HG03097 (cell line): ENCODE measurements at regions not wholly inside any gene's neighbourhood (a gene's known extent, or its start where the extent isn't known, plus 50 kb on each side); places are given as distances from the start of the nearest gene placed in this dataset.
A peak's percentile ranks its signal among the peaks of the same experiment; 100 is the strongest.

Experiments used
- ATAC-seq: cut with Tn5 transposase; IDR thresholded peaks from one replicate; pipeline ENCODE4 v1.9.1; 2021; ENCODE audit not compliant: unreplicated experiment, low FRiP score

DNA sequence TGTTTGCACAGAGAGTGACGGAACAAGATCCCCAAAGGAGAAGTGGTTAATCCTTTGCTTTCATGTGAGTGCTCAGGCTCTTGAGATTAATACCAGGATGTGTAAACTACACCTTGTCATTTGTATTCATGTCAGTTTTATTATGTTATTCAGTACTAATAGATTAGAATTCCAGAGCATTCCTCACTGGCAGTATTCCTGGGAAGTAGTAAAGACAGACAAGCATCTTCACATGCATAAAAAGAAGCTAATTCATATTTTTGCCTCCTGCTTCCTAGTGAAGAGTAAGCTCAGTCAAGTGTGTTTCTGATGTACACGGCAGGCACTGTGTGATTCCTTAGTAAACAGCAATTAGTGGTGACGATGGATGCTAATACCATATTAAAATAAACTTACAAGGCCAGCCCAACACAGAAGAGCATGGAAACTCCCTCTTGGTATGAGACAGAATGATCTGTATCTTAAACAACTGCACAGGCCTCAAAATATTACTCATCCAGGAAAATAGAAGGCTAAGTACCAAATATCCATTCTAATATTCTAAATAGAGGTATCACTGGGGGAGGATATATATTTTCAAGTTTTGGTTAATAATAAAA is 336.8 kb upstream of the MCTP2 start:
- ATAC-seq, result no peak

DNA sequence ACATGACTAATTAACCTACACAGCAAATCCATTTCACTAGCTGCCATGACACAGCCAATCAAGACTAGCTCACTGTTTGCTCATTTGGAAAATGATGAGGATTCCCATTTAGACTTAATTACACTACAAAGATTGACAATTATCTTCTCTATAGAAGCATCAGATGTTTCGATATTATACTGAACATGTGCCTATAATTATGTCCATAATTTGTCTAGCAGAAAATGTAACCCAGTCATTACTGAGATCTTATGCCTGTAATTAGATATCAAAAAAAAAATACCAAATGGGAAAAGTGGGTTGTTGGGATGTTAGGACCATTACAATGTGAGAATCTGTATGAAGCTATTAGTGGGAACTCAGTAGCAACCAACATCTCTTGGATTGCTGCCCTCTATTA is 344.2 kb upstream of the MCTP2 start:
- no peak for ATAC-seq

DNA sequence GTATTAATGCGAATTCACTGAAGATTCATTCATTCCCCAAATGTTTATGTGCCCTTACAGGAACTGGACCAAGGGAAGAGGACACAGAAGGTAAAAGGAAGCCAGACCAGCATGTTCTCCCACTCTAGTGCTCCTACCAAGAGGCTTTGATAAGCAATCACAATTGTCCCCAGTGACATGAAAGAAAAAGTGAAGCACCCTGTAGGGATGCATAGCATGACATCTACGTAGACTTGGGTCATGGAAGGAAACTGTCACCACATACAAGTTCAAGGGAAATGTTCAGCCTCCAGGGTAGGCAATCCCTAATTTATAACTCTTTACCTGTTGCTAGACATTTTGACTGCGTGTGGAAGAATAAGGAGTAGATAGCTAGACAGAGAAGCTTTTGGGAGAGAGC is 348.6 kb upstream of the MCTP2 start:
- no peak for ATAC-seq

DNA sequence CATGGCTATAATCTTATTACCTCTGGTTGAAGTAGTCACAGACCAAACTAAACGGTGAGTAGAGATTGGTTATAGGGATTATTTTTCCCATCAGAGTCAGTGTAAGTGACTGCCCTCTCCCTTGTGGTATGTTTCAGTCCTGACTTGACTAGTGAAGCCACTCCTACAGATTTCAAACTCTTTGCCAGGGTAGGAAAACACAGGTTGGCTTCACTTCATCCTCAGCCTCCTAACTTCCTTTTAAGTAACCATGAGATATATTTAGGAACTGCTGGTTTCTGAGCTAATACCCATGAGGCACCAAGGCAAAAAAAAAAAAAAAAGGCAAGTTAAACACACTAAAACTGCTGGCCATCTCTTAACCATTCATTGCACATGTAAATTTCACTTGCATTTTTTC is 349.2 kb upstream of the MCTP2 start:
- no peak for ATAC-seq

DNA sequence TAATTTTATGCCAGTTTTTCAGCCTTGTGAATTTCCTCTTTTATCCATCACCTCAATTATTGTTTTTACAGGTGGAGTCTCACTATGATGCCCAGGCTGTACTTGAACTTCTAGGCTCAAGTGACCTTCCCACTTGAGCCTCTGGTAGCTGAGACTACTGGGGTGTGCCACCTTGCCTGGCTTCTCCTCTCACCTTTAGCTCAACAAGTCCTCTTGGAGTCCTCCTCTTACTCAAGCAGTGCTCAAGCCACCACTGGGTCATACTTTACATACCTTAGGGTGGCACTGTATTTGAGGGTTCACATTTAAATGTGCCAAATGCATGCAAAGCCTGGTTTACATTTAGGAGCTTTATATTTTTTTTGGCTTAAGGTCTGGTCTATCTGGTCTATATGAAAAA is 350.1 kb upstream of the MCTP2 start:
- no peak for ATAC-seq

DNA sequence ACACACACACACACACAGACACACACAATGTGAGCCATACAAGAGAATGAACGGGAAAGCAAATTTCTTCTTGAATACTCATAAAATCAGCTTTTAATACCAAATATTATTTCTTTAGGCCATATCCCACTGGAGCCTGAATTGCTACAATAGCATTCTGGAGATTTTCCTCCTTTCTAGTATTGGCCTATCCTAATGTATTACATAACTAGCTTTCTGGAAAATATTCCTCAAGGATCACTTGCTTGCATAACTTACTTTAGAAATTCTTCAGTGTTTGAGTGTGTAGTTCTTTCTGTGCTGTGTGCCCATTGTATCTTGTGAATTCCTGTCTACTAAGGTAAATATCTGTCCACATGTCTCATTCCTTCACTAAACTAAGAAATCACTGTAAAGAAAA is 351.0 kb upstream of the MCTP2 start:
- ATAC-seq, result no peak

DNA sequence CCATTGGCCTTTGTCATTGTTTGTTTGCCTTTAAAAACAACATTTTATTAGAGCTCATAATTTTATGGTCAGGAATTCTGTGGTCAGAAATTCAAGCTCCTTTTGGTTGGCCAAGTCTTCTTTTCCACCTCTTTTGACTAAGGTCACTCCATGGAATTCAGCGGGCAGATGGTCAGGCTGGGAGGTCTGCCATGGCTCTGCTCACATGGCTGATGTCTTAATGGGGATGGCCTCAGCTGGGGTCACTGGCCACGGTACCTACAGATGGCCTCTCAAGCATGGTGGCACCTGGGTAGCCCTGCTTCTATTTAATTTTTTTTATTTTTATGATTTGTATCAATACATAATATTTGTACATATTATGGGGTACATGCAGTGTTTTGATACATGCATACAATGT is 360.8 kb upstream of the MCTP2 start:
- no peak for ATAC-seq

DNA sequence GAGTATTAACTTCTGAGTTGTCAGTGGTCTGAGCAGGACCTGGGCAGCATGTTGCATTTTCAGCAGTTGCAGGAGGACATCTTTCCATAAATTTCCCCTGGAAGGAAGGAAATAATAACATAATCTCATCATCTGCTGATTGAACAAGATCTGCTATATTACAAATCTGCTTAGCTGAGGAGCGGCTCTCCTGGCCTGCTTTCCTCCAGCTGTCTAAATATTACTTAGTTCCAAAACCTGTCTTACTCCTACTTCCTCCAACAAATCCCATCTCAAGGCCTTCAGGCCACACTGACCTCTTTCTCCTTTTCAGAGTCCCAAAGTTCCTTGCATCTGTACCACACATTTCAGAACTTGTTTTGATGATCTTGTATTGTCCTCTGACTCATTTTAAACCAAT is 364.4 kb upstream of the MCTP2 start:
- no peak for ATAC-seq

DNA sequence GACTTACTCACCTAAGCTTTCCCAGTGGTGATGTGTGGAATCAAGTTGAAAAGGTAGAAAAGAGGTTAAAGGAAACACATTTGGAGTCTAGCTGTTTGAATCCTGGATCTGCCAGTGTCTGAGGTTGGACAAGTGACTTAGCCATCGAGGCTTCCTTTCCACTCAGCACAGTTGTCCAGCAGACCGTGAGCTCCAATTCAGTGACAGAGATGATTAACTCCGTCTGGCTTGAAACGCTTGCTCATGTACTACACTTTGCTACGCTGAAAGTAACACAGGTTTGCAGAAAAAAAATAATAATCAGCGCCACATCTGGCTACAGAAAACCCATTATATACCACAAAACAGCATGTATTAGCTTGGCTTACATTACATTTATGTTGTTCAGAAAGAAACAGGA is 364.9 kb upstream of the MCTP2 start:
- no peak for ATAC-seq

DNA sequence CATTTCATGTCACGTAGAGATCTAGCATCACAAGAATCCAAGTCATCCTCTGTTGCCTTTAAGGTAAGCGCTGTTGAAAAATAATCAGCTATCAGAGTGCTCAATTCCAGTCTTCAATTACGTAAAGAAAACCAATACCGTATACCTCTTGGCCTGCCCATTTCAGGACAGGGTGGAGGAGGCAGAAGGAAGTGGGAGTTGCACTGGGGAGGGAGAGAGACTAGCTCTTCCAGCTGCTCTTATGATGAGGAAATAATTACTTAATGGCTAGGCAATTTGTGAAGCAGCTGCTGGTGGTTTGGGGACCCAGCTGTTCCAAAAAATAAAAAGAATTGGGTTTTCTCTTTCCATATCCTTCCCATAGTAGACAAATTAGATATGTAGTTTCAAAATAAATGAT is 365.8 kb upstream of the MCTP2 start:
- ATAC-seq, result no peak

DNA sequence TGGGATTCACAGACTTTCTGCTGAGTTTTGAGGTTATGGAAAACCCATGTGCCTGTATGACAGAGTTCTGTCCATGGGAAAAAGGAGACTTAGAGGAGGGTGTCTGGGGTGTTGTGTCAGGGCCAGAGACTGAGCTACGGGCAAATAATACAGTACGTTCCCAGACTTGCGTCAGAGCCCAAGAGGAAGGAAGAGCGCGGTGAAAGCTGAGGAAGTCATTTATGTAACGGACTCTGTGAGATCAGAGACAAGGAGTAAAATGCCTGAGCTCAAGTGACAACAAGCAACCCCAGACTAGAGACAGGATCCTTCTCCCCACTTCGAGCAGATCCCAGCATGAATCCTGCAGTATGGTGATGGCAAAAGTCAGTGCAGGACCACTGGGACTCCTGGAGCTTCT is 368.6 kb upstream of the MCTP2 start:
- no peak for ATAC-seq

DNA sequence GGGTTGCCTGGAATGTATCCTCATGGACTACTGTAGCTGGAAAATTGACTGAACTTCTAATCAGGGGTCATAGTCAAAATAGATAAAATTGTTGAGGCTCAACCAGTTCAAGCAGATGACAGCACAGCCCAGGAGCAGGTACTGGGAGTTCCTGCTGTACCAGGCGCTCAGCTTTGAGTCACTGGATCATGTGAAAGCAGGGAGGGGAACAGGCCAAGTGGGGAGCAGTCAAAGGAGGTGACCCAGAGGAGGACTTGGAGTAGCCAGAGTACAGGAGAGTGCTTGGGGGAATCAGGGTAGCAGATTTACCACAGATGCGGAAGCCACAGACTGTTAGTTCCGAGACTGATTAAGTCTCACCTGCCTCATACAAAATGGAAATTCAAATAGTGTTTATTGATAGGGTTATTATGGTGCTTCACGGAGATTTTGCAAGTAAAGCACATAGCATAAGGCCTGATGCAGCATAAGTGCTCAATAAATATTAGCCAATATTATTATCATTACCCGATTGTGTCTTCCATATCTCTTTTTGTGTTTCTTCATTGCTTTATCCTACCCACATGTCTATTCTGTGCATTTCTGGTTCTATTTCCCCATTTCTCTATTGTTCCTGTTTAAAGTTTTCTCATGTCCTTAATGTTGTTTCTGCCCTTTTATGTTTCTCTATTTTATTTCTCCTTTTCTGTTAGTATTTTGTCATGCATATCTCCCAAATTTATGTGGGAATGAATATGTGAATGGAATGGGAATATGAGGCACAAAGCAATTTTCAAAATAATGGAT is 369.2 kb upstream of the MCTP2 start:
- no peak for ATAC-seq

DNA sequence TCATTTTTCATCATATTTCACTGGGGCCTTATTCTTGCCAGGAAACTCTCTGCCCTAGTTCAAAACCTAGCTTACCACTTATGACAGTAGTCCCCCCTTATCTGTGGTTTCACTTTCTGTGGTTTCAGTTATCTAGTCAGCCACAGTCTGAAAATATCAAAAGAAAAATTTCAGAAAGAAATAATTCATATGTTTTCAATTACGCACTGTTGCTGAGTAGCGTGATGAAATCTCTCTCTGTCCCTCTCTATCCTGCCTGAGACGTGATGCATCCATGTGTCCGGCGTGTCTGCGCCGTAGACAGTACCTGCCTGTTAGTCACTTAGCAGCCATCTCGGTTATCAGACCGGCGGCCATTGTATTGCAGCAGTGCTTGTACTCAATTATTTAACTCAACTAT is 369.9 kb upstream of the MCTP2 start:
- peak; percentile 68 for ATAC-seq

DNA sequence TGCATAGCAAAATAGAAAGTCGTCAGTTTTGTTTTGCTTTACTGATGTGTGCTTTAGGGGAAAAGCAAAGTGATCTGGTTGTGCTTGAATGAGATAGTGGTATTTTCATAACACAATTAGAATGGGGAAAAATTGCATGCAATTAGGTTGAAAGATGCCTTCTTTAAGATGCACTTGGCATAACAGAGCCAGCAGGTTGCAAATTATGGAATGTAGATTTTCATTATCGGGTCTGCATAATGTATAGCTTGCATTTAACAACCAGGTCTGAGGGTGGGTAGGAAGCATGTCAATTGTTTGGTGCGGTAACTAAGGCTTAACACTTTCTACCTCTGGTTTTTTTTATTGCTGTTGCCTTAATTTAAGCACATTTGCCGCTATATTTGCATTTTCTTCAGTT is 370.7 kb upstream of the MCTP2 start:
- no peak for ATAC-seq

DNA sequence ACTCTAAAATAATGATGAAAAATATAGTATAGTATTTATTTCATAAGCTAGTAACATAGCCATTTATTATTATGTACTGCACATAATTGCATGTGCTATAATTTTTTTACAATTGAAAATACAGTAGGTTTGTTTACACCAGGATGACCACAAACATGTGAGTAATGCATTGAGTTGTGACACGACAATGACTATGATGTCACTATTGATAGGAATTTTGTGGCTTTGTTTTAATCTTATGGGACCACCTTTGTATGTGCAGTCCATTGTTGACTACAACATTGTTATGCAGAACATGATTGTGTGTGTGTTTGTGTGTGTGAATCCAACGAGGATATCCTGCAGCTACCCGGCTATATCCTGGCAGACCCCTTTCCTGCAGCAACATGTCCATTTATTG is 372.2 kb upstream of the MCTP2 start:
- ATAC-seq, result no peak

DNA sequence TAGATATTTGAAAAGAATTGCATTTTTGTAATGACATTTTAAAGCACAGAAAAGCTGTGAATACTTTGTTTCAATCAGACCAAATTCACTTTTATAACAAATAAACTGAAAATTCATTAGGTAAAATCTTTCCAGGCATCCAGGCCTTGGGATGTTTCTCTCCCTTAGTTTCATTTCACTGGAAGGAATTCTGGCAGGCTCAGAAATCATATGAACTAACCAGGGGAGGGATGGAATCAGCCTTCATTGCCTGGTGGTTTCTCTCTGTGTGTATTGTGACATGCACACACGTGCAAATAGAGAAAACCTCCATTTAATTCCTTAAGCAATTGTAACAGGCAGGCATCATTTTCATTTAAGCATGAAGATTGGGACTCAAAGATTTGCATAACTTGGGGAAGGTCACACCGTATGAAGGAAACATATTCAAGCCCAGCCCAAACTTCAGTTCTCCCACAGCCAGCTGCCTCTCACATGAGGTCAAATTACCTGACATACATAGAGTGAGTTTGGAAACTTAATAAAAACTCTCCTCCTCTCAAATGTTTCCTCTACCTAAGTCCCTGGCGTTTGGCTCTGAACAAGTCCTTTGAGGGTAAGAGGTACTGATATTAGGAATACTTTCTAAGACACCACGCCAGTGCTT is 376.1 kb upstream of the MCTP2 start:
- no peak for ATAC-seq

DNA sequence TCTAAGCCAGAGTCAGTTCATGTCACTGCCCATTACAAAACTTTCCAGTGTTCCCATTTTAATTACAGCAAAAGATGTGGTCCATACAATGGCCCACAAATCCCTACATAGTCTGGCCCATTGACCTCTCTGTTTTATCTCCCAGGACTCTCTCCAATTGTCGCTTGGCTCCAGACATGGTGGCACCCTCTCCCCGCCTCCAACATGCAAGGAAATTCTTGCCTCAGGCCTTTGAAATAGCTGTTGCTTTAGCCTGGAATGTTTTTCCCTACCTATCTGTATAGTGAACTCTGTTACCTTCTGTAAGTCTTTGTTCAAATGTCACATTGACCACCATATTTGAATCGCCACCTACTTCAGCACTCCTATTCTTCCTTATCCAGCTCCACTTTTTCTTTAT is 377.3 kb upstream of the MCTP2 start:
- ATAC-seq, result no peak

DNA sequence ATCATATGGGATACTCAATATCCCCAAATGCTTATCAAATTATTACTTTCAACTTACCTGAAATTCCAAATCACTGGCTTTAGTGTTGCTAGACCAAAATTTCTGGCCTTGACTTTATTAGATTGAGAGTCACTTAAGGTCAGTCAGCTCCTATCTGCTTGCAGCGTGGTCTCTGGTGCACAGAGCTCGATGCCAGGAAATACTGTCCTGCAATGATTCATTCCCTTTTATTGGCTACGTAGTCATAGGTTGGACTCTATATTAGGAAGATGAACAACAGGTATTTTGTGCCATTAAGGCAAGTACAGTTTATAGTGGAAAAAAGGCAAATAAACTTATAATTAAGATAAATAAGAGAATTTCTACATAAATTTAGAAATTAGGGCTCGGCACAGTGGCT is 378.6 kb upstream of the MCTP2 start:
- ATAC-seq, result no peak

DNA sequence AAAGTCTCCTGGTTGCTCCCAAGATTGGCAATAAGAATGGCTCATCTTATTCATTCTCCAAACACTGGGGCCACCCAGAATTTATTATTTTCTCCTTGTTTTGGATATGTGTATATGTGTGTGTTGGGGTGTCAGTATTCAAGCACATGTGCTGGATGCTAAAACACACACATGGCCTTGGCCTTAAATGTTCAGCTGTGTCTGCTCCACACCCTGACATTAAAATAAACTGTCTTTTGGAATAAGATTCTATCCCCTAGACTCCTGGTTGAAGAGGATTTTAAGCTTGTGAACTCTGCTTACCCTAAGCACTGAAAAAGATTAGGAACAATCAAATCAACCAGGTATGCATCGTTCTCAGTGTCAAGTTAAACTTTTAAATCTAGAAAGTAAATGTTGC is 382.9 kb upstream of the MCTP2 start:
- ATAC-seq, result no peak

DNA sequence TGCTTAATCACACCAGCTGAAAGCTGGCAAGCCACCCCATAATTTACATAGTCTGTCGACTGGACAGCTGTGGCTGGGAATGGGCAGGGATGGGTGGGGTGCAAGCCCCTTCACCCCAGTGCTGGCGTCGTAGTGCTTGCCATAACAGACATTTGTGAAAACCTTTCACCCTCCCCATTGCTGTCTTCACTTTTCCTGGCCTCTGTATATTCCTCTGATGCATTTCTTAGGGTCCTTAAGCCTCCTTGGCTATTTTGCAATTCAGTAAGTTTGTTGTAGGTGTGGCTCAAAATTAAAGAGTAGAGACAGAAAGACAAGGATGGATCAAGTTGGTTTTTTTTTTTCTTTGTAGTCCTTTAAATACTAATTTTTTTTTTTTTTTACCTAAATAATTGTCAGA is 383.3 kb upstream of the MCTP2 start:
- no peak for ATAC-seq

DNA sequence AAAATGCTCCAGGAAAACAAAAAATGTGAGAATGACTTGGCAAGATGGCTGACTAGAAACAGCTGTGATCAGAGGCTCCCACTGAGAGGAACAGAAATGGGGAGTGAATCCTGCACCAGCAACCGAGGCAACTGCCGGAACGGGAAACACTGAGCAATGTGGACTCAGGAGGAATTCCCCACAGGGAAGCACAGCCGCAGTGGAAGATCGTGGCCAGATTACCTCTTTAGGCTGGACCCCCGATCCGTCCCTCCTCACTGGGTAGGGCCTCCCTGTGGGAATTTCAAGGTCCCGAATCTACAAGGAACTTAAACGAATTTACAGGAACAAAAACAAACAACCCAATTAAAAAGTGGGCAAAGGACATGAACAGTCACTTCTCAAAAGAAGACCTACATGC is 385.2 kb upstream of the MCTP2 start:
- ATAC-seq, result no peak

DNA sequence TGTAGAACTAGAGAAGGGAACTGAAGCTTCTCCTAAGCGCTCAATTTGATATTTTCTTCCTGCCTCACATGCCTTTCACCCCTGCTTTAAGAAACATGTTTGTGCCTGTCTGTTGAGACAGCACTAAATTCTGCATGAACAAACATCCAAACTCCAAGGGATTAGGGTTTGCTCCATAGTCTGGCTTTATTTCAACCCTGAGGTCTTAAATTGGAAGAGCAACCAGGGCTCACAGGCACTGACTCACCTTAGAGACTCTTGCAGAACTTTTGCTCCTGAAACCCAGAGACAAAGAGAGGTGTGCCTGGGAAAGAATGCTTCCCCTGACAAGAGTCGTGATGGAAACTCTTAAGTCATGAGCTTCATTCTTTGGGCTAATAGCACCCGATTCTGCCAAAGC is 393.9 kb upstream of the MCTP2 start:
- ATAC-seq, result no peak
